OCI-LY1 (cell line): ENCODE measurements at regions not wholly inside any gene's neighbourhood (a gene's known extent, or its start where the extent isn't known, plus 50 kb on each side); places are given as distances from the start of the nearest gene placed in this dataset.

Experiments
- H2AFZ ChIP-seq: fragments of 200-600 bp; sonication (generic), shearing (Covaris generic); 2 replicates; pipeline ENCODE4 v1.6.0; 2014; ENCODE audit warnings: antibody characterized with exemption, mild to moderate bottlenecking, low read length
- H3F3A ChIP-seq: fragments of 200-600 bp; sonication (generic), shearing (Covaris generic); 2 replicates; pipeline ENCODE4 v1.6.0; 2014; ENCODE audit warnings: mild to moderate bottlenecking, antibody characterized with exemption, low read length, moderate library complexity; ENCODE audit not compliant: insufficient read depth
- H3K27ac ChIP-seq: fragments of 200-600 bp; sonication (generic); 2 replicates; pipeline ENCODE4 v1.5.1; 2014; ENCODE audit warnings: low read length, mixed run types, mild to moderate bottlenecking, low read depth; ENCODE audit not compliant: poor library complexity, severe bottlenecking
- H3K27me3 ChIP-seq: fragments of 200-600 bp; sonication (generic); 2 replicates; pipeline ENCODE4 v1.6.0; 2014; ENCODE audit warnings: antibody characterized with exemption, mild to moderate bottlenecking, low read length, moderate library complexity; ENCODE audit not compliant: insufficient read depth
- H3K36me3 ChIP-seq: fragments of 200-600 bp; sonication (generic); 2 replicates; pipeline ENCODE4 v1.6.1; 2014; ENCODE audit warnings: mild to moderate bottlenecking, antibody characterized with exemption, low read length, moderate library complexity, mixed read lengths; ENCODE audit not compliant: insufficient read depth
- H3K4me1 ChIP-seq: fragments of 200-600 bp; sonication (generic); 2 replicates; pipeline ENCODE4 v1.5.1; 2014; ENCODE audit warnings: mild to moderate bottlenecking, low read length, moderate library complexity; ENCODE audit not compliant: insufficient read depth, severe bottlenecking
- H3K4me2 ChIP-seq: fragments of 200-600 bp; sonication (generic), shearing (Covaris generic); 2 replicates; pipeline ENCODE4 v1.6.1; 2014; ENCODE audit warnings: low read length
- H3K4me3 ChIP-seq: fragments of 200-600 bp; sonication (generic); 2 replicates; pipeline ENCODE4 v1.5.1; 2014; ENCODE audit warnings: low read length, low read depth, mild to moderate bottlenecking, mixed read lengths; ENCODE audit not compliant: poor library complexity, severe bottlenecking
- H3K79me2 ChIP-seq: fragments of 200-600 bp; shearing (Covaris generic); 2 replicates; pipeline ENCODE4 v1.6.1; 2016; ENCODE audit warnings: mixed run types, low read length, mixed read lengths; ENCODE audit not compliant: insufficient read depth
- H3K9ac ChIP-seq: fragments of 200-600 bp; sonication (generic), shearing (Covaris generic); 2 replicates; pipeline ENCODE4 v1.6.1; 2014; ENCODE audit warnings: mild to moderate bottlenecking, low read length, mixed read lengths
- H3K9me2 ChIP-seq: fragments of 200-600 bp; sonication (generic), shearing (Covaris generic); 2 replicates; pipeline ENCODE4 v1.6.1; 2014; ENCODE audit warnings: low read depth, mild to moderate bottlenecking, low read length, mixed read lengths
- H3K9me3 ChIP-seq: fragments of 200-600 bp; shearing (Covaris generic); 2 replicates; pipeline ENCODE4 v1.6.1; 2014; ENCODE audit warnings: low read length, mixed read lengths
- H4K20me1 ChIP-seq: fragments of 200-600 bp; sonication (generic), shearing (Covaris generic); 2 replicates; pipeline ENCODE4 v1.6.0; 2016; ENCODE audit warnings: mild to moderate bottlenecking, low read length; ENCODE audit not compliant: insufficient read depth
- EZH2 ChIP-seq: fragments of 200-600 bp; sonication (generic), shearing (Covaris generic); IDR thresholded peaks from 2 replicates; pipeline ENCODE4 v1.8.0; 2017; ENCODE audit warnings: borderline replicate concordance, mixed run types, mild to moderate bottlenecking, antibody characterized with exemption, low read length, moderate library complexity, mixed read lengths
- TF ChIP-seq, protein P1 (sequence below): fragments of 200-600 bp; sonication (generic), shearing (Covaris generic); IDR thresholded peaks from 2 replicates; pipeline ENCODE4 v1.5.1; 2017; ENCODE audit warnings: mild to moderate bottlenecking, antibody characterized with exemption, low read length, moderate library complexity, mixed read lengths

GRCh38 chr5:3167473-3167872 is 416.0 kb upstream of the IRX2 start:
- Histone ChIP-seq H4K20me1 (no peaks in the 10 kb centered on the region), H3K27me3 (no peaks in the 10 kb centered on the region; the same call in 1 of the 2 replicates), H3F3A (no peaks in the 10 kb centered on the region), H3K9me2 (no peaks in the 10 kb centered on the region; the same call in 1 of the 2 replicates), H3K4me1 (no peaks in the 10 kb centered on the region), H2AFZ (no peak overlapping the region), H3K9me3 (peaks cover 4% of the 10 kb centered on the region; the same call in 1 of the 2 replicates), H3K9ac (no peak overlapping the region), H3K36me3 (no peaks in the 10 kb centered on the region), H3K79me2 (no peaks in the 10 kb centered on the region), H3K27ac (no peak overlapping the region), H3K4me3 (no peak overlapping the region), H3K4me2 (no peak overlapping the region)
- TF ChIP-seq, protein P1, sequence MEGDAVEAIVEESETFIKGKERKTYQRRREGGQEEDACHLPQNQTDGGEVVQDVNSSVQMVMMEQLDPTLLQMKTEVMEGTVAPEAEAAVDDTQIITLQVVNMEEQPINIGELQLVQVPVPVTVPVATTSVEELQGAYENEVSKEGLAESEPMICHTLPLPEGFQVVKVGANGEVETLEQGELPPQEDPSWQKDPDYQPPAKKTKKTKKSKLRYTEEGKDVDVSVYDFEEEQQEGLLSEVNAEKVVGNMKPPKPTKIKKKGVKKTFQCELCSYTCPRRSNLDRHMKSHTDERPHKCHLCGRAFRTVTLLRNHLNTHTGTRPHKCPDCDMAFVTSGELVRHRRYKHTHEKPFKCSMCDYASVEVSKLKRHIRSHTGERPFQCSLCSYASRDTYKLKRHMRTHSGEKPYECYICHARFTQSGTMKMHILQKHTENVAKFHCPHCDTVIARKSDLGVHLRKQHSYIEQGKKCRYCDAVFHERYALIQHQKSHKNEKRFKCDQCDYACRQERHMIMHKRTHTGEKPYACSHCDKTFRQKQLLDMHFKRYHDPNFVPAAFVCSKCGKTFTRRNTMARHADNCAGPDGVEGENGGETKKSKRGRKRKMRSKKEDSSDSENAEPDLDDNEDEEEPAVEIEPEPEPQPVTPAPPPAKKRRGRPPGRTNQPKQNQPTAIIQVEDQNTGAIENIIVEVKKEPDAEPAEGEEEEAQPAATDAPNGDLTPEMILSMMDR, result no peak
- no peak for TF ChIP-seq EZH2

- no peaks in the 10 kb centered on the region for H3K79me2 ChIP-seq
- no peak overlapping the region for H3K4me3 ChIP-seq
- no peaks in the 10 kb centered on the region for H4K20me1 ChIP-seq
- no peak overlapping the region for H3K4me2 ChIP-seq
- TF ChIP-seq, protein P1, result no peak
- TF ChIP-seq EZH2, result no peak
- H3K9me3 ChIP-seq, result peaks cover 4% of the 10 kb centered on the region; the same call in 1 of the 2 replicates
- no peak overlapping the region for H2AFZ ChIP-seq
- no peak overlapping the region for H3K9ac ChIP-seq
- no peaks in the 10 kb centered on the region for H3F3A ChIP-seq
- no peaks in the 10 kb centered on the region for H3K4me1 ChIP-seq
- H3K36me3 ChIP-seq, result no peaks in the 10 kb centered on the region
- no peaks in the 10 kb centered on the region for H3K9me2 ChIP-seq
- H3K27me3 ChIP-seq, result no peaks in the 10 kb centered on the region
- H3K27ac ChIP-seq, result no peak overlapping the region
Measured at GRCh38 chr5:3163626-3164025, 412.1 kb upstream of the IRX2 start.

- H3F3A ChIP-seq, result no peaks in the 10 kb centered on the region
- no peaks in the 10 kb centered on the region for H3K9me3 ChIP-seq
- H3K27me3 ChIP-seq, result no peaks in the 10 kb centered on the region
- H3K4me2 ChIP-seq, result no peak overlapping the region
- no peaks in the 10 kb centered on the region for H3K36me3 ChIP-seq
- no peak overlapping the region for H3K27ac ChIP-seq
- no peaks in the 10 kb centered on the region for H4K20me1 ChIP-seq
- no peak overlapping the region for H2AFZ ChIP-seq
- H3K9me2 ChIP-seq, result no peaks in the 10 kb centered on the region
- H3K9ac ChIP-seq, result no peak overlapping the region
- no peaks in the 10 kb centered on the region for H3K4me1 ChIP-seq
- no peak overlapping the region for H3K4me3 ChIP-seq
- H3K79me2 ChIP-seq, result no peaks in the 10 kb centered on the region
- TF ChIP-seq, protein P1, result no peak
- no peak for TF ChIP-seq EZH2
Measured at GRCh38 chr5:3161672-3162071, 410.2 kb upstream of the IRX2 start.
